ENCODE measurements at regions not wholly inside any gene's neighbourhood (a gene's known extent, or its start where the extent isn't known, plus 50 kb on each side); places are given as distances from the start of the nearest gene placed in this dataset.

GRCh38 chr2:221282386-221282785 lies 289.7 kb downstream of the EPHA4 start:
- no peak for TF ChIP-seq CTCF (IDR thresholded peaks at IDR 0.05)
- no peak for TF ChIP-seq POLR2A (IDR thresholded peaks at IDR 0.05)

Data from thyroid gland (tissue), 4 donors.